HepG2 (cell line): ENCODE measurements at regions not wholly inside any gene's neighbourhood (a gene's known extent, or its start where the extent isn't known, plus 50 kb on each side); places are given as distances from the start of the nearest gene placed in this dataset.

Experiments
- ARID5B ChIP-seq: IDR thresholded peaks from 2 replicates; pipeline ENCODE4 v1.4.0; 2020; ENCODE audit warnings: mild to moderate bottlenecking, missing genetic modification reagents
- ATAD3A ChIP-seq: sonication (generic); formaldehyde crosslinking; IDR thresholded peaks from 2 replicates; pipeline ENCODE4 v1.4.0; 2020; ENCODE audit warnings: missing genetic modification reagents
- DR1 ChIP-seq: sonication (generic); formaldehyde crosslinking; IDR thresholded peaks from 2 replicates; pipeline ENCODE4 v1.8.0; 2021; ENCODE audit warnings: mild to moderate bottlenecking, missing genetic modification reagents, inconsistent platforms
- GATAD1 ChIP-seq: IDR thresholded peaks from 2 replicates; pipeline ENCODE4 v1.6.1; 2016; ENCODE audit warnings: missing genetic modification reagents, missing compliant biosample characterization
- MXI1 ChIP-seq: IDR thresholded peaks from 3 replicates; pipeline ENCODE4 v1.6.1; 2012; ENCODE audit warnings: low read depth, low read length, inconsistent platforms, borderline replicate concordance
- NFIC ChIP-seq: IDR thresholded peaks from 2 replicates; pipeline ENCODE4 v1.6.1; 2012; ENCODE audit warnings: mild to moderate bottlenecking, low read length, inconsistent platforms
- NFYC ChIP-seq: IDR thresholded peaks from 2 replicates; pipeline ENCODE4 v1.6.1; 2016; ENCODE audit warnings: missing genetic modification reagents, missing compliant biosample characterization
- PRMT3 ChIP-seq: sonication (generic); formaldehyde crosslinking; IDR thresholded peaks from 2 replicates; pipeline ENCODE4 v1.8.1; 2022; ENCODE audit warnings: low read depth, mild to moderate bottlenecking, moderate library complexity, missing genetic modification reagents, borderline replicate concordance
- RELA ChIP-seq: sonication (generic); formaldehyde crosslinking; IDR thresholded peaks from 2 replicates; pipeline ENCODE4 v1.4.0; 2020; ENCODE audit warnings: missing genetic modification reagents
- RXRA ChIP-seq: sonication (generic); formaldehyde crosslinking; IDR thresholded peaks from 2 replicates; pipeline ENCODE4 v1.5.1; 2020; ENCODE audit warnings: missing genetic modification reagents
- SOX5 ChIP-seq: IDR thresholded peaks from 2 replicates; pipeline ENCODE4 v1.6.1; 2016; ENCODE audit warnings: borderline replicate concordance
- U2AF1 ChIP-seq: fragments of 200-400 bp; formaldehyde crosslinking; optimal IDR thresholded peaks from 2 replicates; pipeline ENCODE3; 2017; ENCODE audit warnings: mild to moderate bottlenecking, low read depth, low read length
- ZHX2 ChIP-seq, 2 experiments: sonication (generic) in 1 of 2; formaldehyde crosslinking in 1 of 2; IDR thresholded peaks; 2 replicates each; pipeline versions ENCODE4 v1.6.1 to v1.9.0; 2014 to 2022; ENCODE audit warnings: antibody characterized with exemption in 1 of 2, borderline replicate concordance in 1 of 2, inconsistent platforms in 1 of 2, low read depth in 1 of 2, missing genetic modification reagents in 1 of 2
- ZKSCAN5 ChIP-seq: sonication (generic); formaldehyde crosslinking; IDR thresholded peaks from 2 replicates; pipeline ENCODE4 v1.5.1; 2020; ENCODE audit warnings: mild to moderate bottlenecking, missing genetic modification reagents
- ZNF180 ChIP-seq: sonication (generic); formaldehyde crosslinking; IDR thresholded peaks from 2 replicates; pipeline ENCODE4 v1.4.0; 2020; ENCODE audit warnings: low read depth, missing genetic modification reagents, borderline replicate concordance
- ZNF224 ChIP-seq: sonication (generic); formaldehyde crosslinking; IDR thresholded peaks from 2 replicates; pipeline ENCODE4 v1.5.0; 2020; ENCODE audit warnings: mild to moderate bottlenecking, missing genetic modification reagents
- ZNF691 ChIP-seq: sonication (generic); formaldehyde crosslinking; IDR thresholded peaks from 2 replicates; pipeline ENCODE4 v1.4.0; 2020; ENCODE audit warnings: missing genetic modification reagents, low read depth, mild to moderate bottlenecking, borderline replicate concordance
- ZNF782 ChIP-seq: sonication (generic); formaldehyde crosslinking; IDR thresholded peaks from 2 replicates; pipeline ENCODE4 v1.4.0; 2020; ENCODE audit warnings: missing genetic modification reagents, mild to moderate bottlenecking, borderline replicate concordance
- ZUFSP ChIP-seq: sonication (generic); formaldehyde crosslinking; IDR thresholded peaks from 2 replicates; pipeline ENCODE4 v1.9.0; 2021; ENCODE audit warnings: missing genetic modification reagents, mild to moderate bottlenecking, borderline replicate concordance

GRCh38 chr12:89157413-89157812 is 194.9 kb downstream of the DUSP6 start (continued):
- TF ChIP-seq ZHX2 (IDR thresholded peaks at IDR 0.05; ENCODE audit: low read depth) (no peak), ZHX2 (CRISPR knock-in tag; IDR thresholded peaks at IDR 0.05; ENCODE audit: borderline replicate concordance) (no peak), ARID5B (peak; percentile 56; the same call in 1 of the 2 replicates), GATAD1 (CRISPR knock-in tag) (no peak), DR1 (no peak), ATAD3A (CRISPR knock-in tag) (no peak), ZKSCAN5 (CRISPR knock-in tag) (no peak), MXI1 (no peak), RXRA (CRISPR knock-in tag) (no peak), U2AF1 (no peak), SOX5 (CRISPR knock-in tag) (peak; percentile 45; the same call in 1 of the 2 replicates), NFIC (no peak), ZNF180 (CRISPR knock-in tag) (no peak), ZNF691 (CRISPR knock-in tag) (no peak), ZNF224 (CRISPR knock-in tag) (no peak), ZNF782 (CRISPR knock-in tag) (no peak), NFYC (CRISPR knock-in tag) (no peak), RELA (CRISPR knock-in tag) (no peak), ZUFSP (CRISPR knock-in tag) (no peak), PRMT3 (CRISPR knock-in tag) (no peak)
